ENCODE measurements at regions not wholly inside any gene's neighbourhood (a gene's known extent, or its start where the extent isn't known, plus 50 kb on each side); places are given as distances from the start of the nearest gene placed in this dataset.

- Histone ChIP-seq H3K27ac (no peak overlapping the region), H3K36me3 (no peaks in the 10 kb centered on the region), H3K4me2 (no peak overlapping the region), H3K9me3 (no peaks in the 10 kb centered on the region), H3K4me1 (0 out of 2 replicates have a peak, but pooled peaks cover under 1% of the 10 kb centered on the region), H3K4me3 (no peak overlapping the region), H3K27me3 (no peaks in the 10 kb centered on the region), H4K20me1 (no peaks in the 10 kb centered on the region), H3K9ac (no peak overlapping the region)
- TF ChIP-seq Cebpa-rat (IDR thresholded peaks at IDR 0.05) = no peak
These were observed 74.1 kb upstream of the SPATA12 start for GRCh38 chr3:56986347-56986746.

DNA sequence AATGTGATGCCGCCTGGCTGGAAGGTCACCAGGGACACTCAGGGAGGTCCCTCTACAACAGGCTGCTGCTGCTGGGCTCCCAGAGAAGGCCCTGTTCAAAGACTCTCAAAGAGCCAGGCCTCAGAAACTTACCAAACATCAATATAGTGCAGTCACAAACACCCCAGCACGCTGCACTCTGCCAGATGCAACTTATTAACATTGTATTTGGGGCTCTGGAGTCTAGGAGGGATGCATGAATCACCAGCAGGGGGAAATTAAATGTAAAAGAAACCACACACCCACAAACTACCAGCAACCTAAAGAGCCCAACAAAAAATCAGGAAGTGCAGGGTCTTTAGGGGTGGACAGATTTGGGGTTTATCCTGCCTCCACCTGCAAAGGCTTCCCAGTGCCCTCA is 74.6 kb upstream of the SPATA12 start:
- no peak overlapping the region for H3K27ac ChIP-seq
- H3K4me1 ChIP-seq = no peaks in the 10 kb centered on the region
- H3K36me3 ChIP-seq = no peaks in the 10 kb centered on the region
- H3K4me3 ChIP-seq = no peak overlapping the region
- TF ChIP-seq Cebpa-rat (IDR thresholded peaks at IDR 0.05) = no peak
- H3K9me3 ChIP-seq = no peaks in the 10 kb centered on the region
- no peaks in the 10 kb centered on the region for H4K20me1 ChIP-seq
- no peak overlapping the region for H3K4me2 ChIP-seq
- H3K27me3 ChIP-seq = no peaks in the 10 kb centered on the region
- no peak overlapping the region for H3K9ac ChIP-seq

DNA sequence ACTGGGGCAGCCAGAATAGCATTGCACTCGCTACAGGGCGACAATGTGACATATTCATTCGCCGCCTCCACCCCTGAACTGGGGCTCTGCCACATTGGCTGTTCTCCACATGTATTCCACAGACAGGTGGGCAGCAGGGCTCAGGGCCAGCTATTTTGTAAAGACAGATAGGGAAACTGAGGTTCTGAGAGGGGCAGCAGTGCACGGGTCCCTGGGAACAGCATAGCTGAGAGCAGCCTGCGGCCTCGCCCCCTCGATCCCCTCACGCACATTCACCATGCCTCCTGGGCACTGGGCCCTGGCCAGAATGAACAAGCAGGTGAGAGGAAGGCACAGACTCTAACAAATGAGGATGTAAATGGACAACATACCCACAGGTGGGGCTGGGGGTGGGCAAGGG is 75.0 kb upstream of the SPATA12 start:
- Histone ChIP-seq H3K4me1 (no peaks in the 10 kb centered on the region), H3K4me2 (no peak overlapping the region), H4K20me1 (no peaks in the 10 kb centered on the region), H3K4me3 (no peak overlapping the region), H3K9me3 (no peaks in the 10 kb centered on the region), H3K9ac (no peak overlapping the region), H3K27ac (no peak overlapping the region), H3K36me3 (no peaks in the 10 kb centered on the region), H3K27me3 (no peaks in the 10 kb centered on the region)
- no peak for TF ChIP-seq Cebpa-rat (IDR thresholded peaks at IDR 0.05)

DNA sequence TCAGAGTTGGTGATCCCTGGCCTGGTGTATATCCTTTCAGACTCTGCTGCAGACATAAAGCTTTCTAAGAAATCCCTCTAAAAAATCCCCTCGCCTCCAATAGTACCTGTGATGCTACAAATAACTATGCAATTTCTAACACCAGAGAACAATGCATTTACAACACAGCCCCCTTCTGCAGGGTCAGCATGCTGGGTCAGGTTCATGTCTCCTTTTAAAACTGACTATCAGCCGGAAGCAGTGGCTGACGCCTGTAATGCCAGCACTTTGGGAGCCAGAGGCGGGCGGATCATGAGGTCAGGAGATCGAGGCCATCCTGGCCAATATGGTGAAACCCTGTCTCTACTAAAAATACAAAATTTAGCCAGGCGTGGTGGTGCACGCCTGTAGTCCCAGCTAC is 77.0 kb upstream of the SPATA12 start:
- Histone ChIP-seq H3K4me2 (no peak overlapping the region), H3K4me3 (no peak overlapping the region), H3K27ac (no peak overlapping the region), H3K27me3 (no peaks in the 10 kb centered on the region), H3K4me1 (no peaks in the 10 kb centered on the region), H3K9ac (no peak overlapping the region), H3K36me3 (no peaks in the 10 kb centered on the region), H4K20me1 (no peaks in the 10 kb centered on the region), H3K9me3 (no peaks in the 10 kb centered on the region)
- no peak for TF ChIP-seq Cebpa-rat (IDR thresholded peaks at IDR 0.05)

DNA sequence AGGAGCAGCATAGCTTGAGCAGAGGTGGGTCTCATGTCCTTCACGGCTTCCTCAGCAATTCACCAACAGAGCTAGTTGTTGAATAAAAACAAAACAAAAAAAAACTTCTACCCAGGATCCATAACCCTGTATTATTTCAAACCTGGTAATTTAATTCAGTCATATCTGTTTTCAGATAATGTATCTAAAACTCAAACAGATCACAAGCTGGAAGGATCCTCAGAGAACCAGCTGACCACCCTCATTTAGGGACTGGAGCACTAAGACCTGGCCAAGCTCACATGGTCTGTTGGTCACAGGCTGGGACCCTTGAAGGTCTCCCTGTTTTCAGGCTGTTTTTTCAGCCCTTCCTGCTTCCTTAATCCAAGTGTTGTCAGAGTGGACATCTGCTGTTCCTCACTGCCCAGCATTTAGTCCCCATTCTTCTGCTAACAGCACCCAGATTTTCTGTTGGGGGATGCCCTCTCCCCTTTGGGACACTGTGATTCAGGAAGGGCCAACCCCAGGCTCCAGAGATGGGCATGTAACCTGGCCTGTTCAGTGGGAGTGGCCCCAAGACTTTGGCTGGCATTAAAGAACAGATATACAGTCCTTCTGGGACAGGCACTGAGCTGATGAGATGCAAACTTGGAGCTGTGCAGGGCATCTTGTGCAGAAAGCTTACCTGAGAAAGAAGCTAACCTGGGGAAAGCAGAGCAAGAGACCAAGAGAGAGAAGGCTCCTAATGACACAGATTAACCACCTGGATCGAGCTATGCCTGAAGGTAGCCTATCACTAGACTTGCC is 78.8 kb upstream of the SPATA12 start:
- Histone ChIP-seq H3K27me3 (no peaks in the 10 kb centered on the region), H3K4me2 (no peak overlapping the region), H3K36me3 (no peaks in the 10 kb centered on the region), H3K4me3 (no peak overlapping the region), H4K20me1 (no peaks in the 10 kb centered on the region), H3K4me1 (no peaks in the 10 kb centered on the region), H3K9ac (no peak overlapping the region), H3K27ac (no peak overlapping the region), H3K9me3 (no peaks in the 10 kb centered on the region)
- no peak for TF ChIP-seq Cebpa-rat (IDR thresholded peaks at IDR 0.05)

DNA sequence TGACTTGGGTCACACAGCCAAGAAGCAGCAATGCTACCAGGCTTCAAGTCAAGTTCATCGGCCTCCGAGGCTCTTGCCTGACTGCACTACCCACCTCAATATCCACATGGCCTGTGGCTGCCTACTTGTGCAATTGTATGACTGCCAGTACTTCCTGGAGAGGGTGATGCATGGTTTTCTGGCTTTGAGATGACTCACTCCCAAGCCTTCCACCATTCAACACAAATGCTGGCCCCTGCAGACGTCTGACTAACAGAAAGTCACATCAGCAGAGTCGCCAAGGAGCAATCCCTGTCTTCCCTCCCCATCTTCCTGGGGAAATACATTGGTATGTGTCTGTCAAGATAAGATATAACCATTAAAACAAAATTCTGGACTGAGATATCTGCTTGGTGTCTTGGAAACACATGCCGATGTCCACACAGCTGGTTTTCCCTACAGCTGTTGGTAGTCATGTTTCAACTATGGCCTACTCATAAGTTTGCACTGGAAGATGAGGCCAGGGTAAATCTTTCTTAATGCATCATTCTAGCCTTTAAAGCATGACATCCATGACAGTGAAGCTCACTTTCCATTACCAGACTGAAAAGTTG is 79.6 kb upstream of the SPATA12 start:
- H3K9ac ChIP-seq = no peak overlapping the region
- no peak overlapping the region for H3K27ac ChIP-seq
- H3K4me3 ChIP-seq = no peak overlapping the region
- no peaks in the 10 kb centered on the region for H3K9me3 ChIP-seq
- H4K20me1 ChIP-seq = no peaks in the 10 kb centered on the region
- H3K36me3 ChIP-seq = no peaks in the 10 kb centered on the region
- H3K4me1 ChIP-seq = no peaks in the 10 kb centered on the region
- TF ChIP-seq Cebpa-rat (IDR thresholded peaks at IDR 0.05) = no peak
- no peak overlapping the region for H3K4me2 ChIP-seq
- no peaks in the 10 kb centered on the region for H3K27me3 ChIP-seq

- H3K4me3 ChIP-seq = no peak overlapping the region
- no peak overlapping the region for H3K27ac ChIP-seq
- no peak for TF ChIP-seq Cebpa-rat (IDR thresholded peaks at IDR 0.05)
- no peaks in the 10 kb centered on the region for H3K9me3 ChIP-seq
- no peak overlapping the region for H3K4me2 ChIP-seq
- no peaks in the 10 kb centered on the region for H3K4me1 ChIP-seq
- no peaks in the 10 kb centered on the region for H3K36me3 ChIP-seq
- no peak overlapping the region for H3K9ac ChIP-seq
- H3K27me3 ChIP-seq = no peaks in the 10 kb centered on the region
- H4K20me1 ChIP-seq = no peaks in the 10 kb centered on the region
These were observed 80.2 kb upstream of the SPATA12 start for GRCh38 chr3:56980243-56980642.

DNA sequence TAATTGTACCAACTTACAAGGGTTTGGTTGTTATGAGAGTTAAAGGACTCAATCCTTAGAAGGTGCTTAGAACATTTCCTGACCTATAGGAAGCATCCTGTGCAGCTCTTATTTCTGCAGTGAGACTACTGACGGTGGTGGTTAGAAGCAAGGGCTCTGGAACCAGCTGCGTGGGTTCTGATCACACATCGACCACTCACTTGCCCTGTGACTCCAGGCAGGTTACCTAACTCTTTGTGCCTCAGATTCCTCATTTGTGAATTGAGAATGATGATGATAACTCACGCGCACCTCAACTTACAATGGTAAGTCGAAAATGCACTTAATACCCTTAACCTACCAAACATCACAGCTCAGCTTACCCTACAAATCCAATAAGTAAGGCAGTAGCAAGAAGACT is 80.7 kb upstream of the SPATA12 start:
- no peaks in the 10 kb centered on the region for H3K36me3 ChIP-seq
- H3K4me3 ChIP-seq = no peak overlapping the region
- no peaks in the 10 kb centered on the region for H3K27me3 ChIP-seq
- no peak overlapping the region for H3K4me2 ChIP-seq
- H4K20me1 ChIP-seq = no peaks in the 10 kb centered on the region
- H3K9me3 ChIP-seq = no peaks in the 10 kb centered on the region
- H3K4me1 ChIP-seq = no peaks in the 10 kb centered on the region
- no peak for TF ChIP-seq Cebpa-rat (IDR thresholded peaks at IDR 0.05)
- no peak overlapping the region for H3K27ac ChIP-seq
- no peak overlapping the region for H3K9ac ChIP-seq

DNA sequence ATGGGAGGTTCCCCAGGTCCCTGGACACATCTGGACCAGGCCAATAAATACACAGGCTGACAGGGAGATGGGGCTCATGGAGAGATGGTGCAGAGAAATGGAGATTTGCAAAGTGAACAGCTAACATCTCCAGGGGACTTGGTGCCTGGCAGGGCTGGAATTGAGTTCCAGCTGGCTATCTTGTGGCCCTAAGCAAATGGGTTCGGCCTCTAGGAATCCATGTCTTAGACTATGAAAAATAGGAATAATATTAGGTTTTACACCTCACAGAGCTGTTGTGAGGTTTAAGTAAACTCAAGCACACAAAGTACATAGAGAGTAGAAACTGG is 82.9 kb upstream of the SPATA12 start:
- Histone ChIP-seq H3K9ac (no peak overlapping the region), H3K27me3 (no peaks in the 10 kb centered on the region), H3K36me3 (no peaks in the 10 kb centered on the region), H3K9me3 (no peaks in the 10 kb centered on the region), H3K4me2 (no peak overlapping the region), H3K4me1 (no peaks in the 10 kb centered on the region), H3K4me3 (no peak overlapping the region), H3K27ac (no peak overlapping the region), H4K20me1 (no peaks in the 10 kb centered on the region)
- no peak for TF ChIP-seq Cebpa-rat (IDR thresholded peaks at IDR 0.05)

DNA sequence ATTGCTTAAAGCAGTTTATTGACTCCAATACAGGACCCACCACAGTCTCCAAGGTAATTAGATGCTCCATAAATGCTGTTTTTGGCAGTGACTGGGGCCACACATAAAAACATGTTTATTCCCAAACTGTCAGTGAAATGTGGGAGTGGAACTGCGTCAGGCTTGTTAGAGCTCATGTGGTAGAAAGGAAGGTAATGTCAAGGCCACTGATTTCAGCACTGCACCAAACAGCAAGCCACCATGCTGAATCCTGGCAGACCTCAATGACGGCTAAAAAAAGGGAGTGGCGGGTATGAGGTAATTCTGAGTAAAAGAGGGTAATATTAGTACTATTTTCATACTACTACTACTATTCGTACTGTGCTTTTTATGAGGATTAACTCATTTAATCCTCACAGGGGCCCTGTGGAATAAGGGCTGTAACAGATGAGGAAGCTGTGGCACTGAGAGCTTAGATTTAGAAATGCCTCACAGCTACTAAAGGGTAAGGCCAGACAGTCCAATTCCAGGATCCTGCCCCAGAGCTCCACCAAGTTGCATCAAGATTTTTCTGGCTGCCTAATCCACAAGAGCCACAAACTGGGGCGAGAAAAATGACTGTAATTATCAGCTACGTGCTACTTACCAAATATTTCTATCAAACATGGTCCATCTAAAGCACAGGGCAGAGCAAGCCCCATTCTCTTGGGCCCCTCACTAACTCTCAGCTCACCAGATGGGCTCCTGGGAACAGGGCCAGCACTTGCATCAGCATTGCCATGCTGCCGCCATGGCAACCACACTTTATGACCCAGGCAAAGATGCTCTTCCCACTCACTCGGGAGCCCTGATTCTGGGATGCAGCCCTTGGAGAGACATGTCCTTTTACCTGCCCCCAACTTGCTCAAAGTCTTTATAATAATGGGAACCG is 83.6 kb upstream of the SPATA12 start:
- TF ChIP-seq Cebpa-rat (IDR thresholded peaks at IDR 0.05) = no peak
- no peak overlapping the region for H3K27ac ChIP-seq
- H3K4me3 ChIP-seq = no peak overlapping the region
- no peaks in the 10 kb centered on the region for H3K4me1 ChIP-seq
- no peaks in the 10 kb centered on the region for H4K20me1 ChIP-seq
- no peak overlapping the region for H3K4me2 ChIP-seq
- H3K27me3 ChIP-seq = no peaks in the 10 kb centered on the region
- no peaks in the 10 kb centered on the region for H3K36me3 ChIP-seq
- no peak overlapping the region for H3K9ac ChIP-seq
- H3K9me3 ChIP-seq = no peaks in the 10 kb centered on the region
